ENCODE measurements at regions not wholly inside any gene's neighbourhood (a gene's known extent, or its start where the extent isn't known, plus 50 kb on each side); places are given as distances from the start of the nearest gene placed in this dataset.

DNA sequence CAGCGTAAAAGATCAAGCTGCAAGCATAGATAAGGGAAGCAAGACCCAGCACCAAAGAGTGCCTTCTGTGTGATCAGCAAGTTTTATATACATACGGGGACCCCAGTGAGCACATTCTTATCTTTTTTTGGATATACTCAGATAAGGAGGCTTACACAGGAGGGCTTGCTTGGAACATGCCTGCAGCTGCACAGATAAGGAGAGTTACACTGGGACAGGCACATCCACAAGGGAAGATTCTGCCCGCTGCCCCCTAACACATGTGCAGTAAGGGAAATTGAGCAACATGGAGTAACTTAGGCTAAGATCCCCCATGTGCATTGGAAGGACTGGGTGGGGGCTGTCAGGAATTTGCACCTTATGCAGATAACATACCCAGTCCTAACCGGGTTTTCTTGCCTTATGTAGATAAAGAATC is 1334.8 kb downstream of the MRPL39 start:
- Histone ChIP-seq H3K4me3 (ENCODE audit: low read depth, low read length) (no peak overlapping the region), H3K27ac (ENCODE audit: low read depth, low read length) (no peak overlapping the region), H3K27me3 (ENCODE audit: control insufficient read depth, insufficient read depth, low read length) (no peaks in the 10 kb centered on the region), H3K36me3 (ENCODE audit: control insufficient read depth, insufficient read depth, low read length) (no peaks in the 10 kb centered on the region), H3K4me1 (ENCODE audit: control insufficient read depth, insufficient read depth, low read length) (no peaks in the 10 kb centered on the region), H3K9ac (ENCODE audit: low read length) (no peak overlapping the region), H3K9me3 (ENCODE audit: control insufficient read depth, insufficient read depth, low read depth, low read length) (no peaks in the 10 kb centered on the region)

GRCh38 chr21:24265987-24266386 is 1341.3 kb downstream of the MRPL39 start:
- no peaks in the 10 kb centered on the region for H3K27me3 ChIP-seq (ENCODE audit: control insufficient read depth, insufficient read depth, low read length)
- H3K4me3 ChIP-seq (ENCODE audit: low read depth, low read length), result no peak overlapping the region
- no peaks in the 10 kb centered on the region for H3K36me3 ChIP-seq (ENCODE audit: control insufficient read depth, insufficient read depth, low read length)
- no peak overlapping the region for H3K9ac ChIP-seq (ENCODE audit: low read length)
- no peak overlapping the region for H3K27ac ChIP-seq (ENCODE audit: low read depth, low read length)
- H3K9me3 ChIP-seq (ENCODE audit: control insufficient read depth, insufficient read depth, low read depth, low read length), result no peaks in the 10 kb centered on the region
- no peaks in the 10 kb centered on the region for H3K4me1 ChIP-seq (ENCODE audit: control insufficient read depth, insufficient read depth, low read length)

DNA sequence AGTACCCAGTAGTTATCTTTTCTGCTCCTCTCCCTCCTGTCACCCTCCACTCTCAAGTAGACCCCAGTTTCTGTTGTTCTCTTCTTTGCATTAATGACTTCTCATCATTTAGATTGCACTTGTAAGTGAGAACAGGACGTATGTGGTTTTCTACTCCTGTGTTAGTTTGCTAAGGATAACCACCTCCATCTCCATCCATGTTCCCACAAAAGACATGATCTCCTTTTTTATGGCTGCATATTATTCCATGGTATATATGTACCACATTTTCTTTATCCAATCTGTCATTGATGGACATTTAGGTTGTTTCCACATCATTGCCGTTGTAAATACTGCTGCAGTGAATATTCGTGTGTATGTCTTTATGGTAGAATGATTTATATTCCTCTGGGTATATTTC is 1346.5 kb downstream of the MRPL39 start:
- Histone ChIP-seq H3K9me3 (ENCODE audit: control insufficient read depth, insufficient read depth, low read depth, low read length) (no peaks in the 10 kb centered on the region), H3K4me1 (ENCODE audit: control insufficient read depth, insufficient read depth, low read length) (no peaks in the 10 kb centered on the region), H3K36me3 (ENCODE audit: control insufficient read depth, insufficient read depth, low read length) (no peaks in the 10 kb centered on the region), H3K27ac (ENCODE audit: low read depth, low read length) (no peak overlapping the region), H3K4me3 (ENCODE audit: low read depth, low read length) (no peak overlapping the region), H3K27me3 (ENCODE audit: control insufficient read depth, insufficient read depth, low read length) (no peaks in the 10 kb centered on the region), H3K9ac (ENCODE audit: low read length) (no peak overlapping the region)

GRCh38 chr21:24259241-24259640 is 1348.0 kb downstream of the MRPL39 start:
- H3K4me1 ChIP-seq (ENCODE audit: control insufficient read depth, insufficient read depth, low read length), result no peaks in the 10 kb centered on the region
- H3K9me3 ChIP-seq (ENCODE audit: control insufficient read depth, insufficient read depth, low read depth, low read length), result no peaks in the 10 kb centered on the region
- H3K27me3 ChIP-seq (ENCODE audit: control insufficient read depth, insufficient read depth, low read length), result no peaks in the 10 kb centered on the region
- no peak overlapping the region for H3K9ac ChIP-seq (ENCODE audit: low read length)
- H3K36me3 ChIP-seq (ENCODE audit: control insufficient read depth, insufficient read depth, low read length), result no peaks in the 10 kb centered on the region
- H3K4me3 ChIP-seq (ENCODE audit: low read depth, low read length), result no peak overlapping the region
- H3K27ac ChIP-seq (ENCODE audit: low read depth, low read length), result no peak overlapping the region

GRCh38 chr21:24255591-24255990 is 1351.7 kb downstream of the MRPL39 start:
- Histone ChIP-seq H3K27me3 (ENCODE audit: control insufficient read depth, insufficient read depth, low read length) (no peaks in the 10 kb centered on the region), H3K9ac (ENCODE audit: low read length) (no peak overlapping the region), H3K36me3 (ENCODE audit: control insufficient read depth, insufficient read depth, low read length) (no peaks in the 10 kb centered on the region), H3K4me3 (ENCODE audit: low read depth, low read length) (no peak overlapping the region), H3K27ac (ENCODE audit: low read depth, low read length) (no peak overlapping the region), H3K9me3 (ENCODE audit: control insufficient read depth, insufficient read depth, low read depth, low read length) (no peaks in the 10 kb centered on the region), H3K4me1 (ENCODE audit: control insufficient read depth, insufficient read depth, low read length) (no peaks in the 10 kb centered on the region)

DNA sequence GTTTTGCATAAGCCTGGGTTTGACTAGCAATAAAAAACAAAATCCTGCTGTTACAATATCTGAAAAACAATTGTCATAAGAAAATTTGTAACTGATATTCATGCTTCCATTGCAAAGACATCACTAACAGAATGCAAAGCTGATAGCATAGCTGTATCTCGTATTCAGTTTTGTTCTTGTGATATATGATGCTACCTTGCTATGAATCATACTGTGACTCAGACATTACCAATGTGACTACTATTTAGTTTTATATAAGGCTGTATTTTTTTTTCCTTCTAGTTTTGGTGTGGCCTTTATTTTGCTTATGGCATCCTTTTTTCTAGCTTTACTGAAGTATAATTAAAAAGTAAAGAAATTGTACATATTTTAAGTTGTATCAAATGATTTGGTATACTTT is 1381.8 kb downstream of the MRPL39 start:
- Histone ChIP-seq H3K36me3 (ENCODE audit: control insufficient read depth, insufficient read depth, low read length) (no peaks in the 10 kb centered on the region), H3K4me3 (ENCODE audit: low read depth, low read length) (no peak overlapping the region), H3K9ac (ENCODE audit: low read length) (no peak overlapping the region), H3K27me3 (ENCODE audit: control insufficient read depth, insufficient read depth, low read length) (no peaks in the 10 kb centered on the region), H3K27ac (ENCODE audit: low read depth, low read length) (no peak overlapping the region), H3K4me1 (ENCODE audit: control insufficient read depth, insufficient read depth, low read length) (no peaks in the 10 kb centered on the region), H3K9me3 (ENCODE audit: control insufficient read depth, insufficient read depth, low read depth, low read length) (no peaks in the 10 kb centered on the region)

DNA sequence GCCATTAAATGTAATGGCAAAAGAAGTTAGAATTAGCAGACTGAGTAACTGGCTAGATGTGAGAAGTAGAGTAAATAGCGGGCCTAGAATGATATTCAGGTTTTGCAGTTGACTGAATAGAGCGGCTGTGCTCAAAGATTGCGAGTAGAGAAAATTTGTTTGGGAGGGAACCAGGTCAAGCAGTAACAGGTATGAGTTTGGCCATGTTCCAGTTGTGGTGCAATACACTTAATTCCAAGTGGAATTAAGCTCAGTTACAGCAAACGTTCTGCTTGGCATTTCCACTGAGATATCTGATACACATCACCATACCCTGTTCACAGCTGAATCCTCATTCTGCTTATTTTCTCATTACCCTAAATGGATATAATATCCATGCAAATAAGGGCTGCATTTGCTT is 1382.9 kb downstream of the MRPL39 start:
- H3K27ac ChIP-seq (ENCODE audit: low read depth, low read length), result no peak overlapping the region
- no peaks in the 10 kb centered on the region for H3K36me3 ChIP-seq (ENCODE audit: control insufficient read depth, insufficient read depth, low read length)
- no peaks in the 10 kb centered on the region for H3K9me3 ChIP-seq (ENCODE audit: control insufficient read depth, insufficient read depth, low read depth, low read length)
- no peak overlapping the region for H3K4me3 ChIP-seq (ENCODE audit: low read depth, low read length)
- no peaks in the 10 kb centered on the region for H3K4me1 ChIP-seq (ENCODE audit: control insufficient read depth, insufficient read depth, low read length)
- H3K9ac ChIP-seq (ENCODE audit: low read length), result no peak overlapping the region
- H3K27me3 ChIP-seq (ENCODE audit: control insufficient read depth, insufficient read depth, low read length), result no peaks in the 10 kb centered on the region

DNA sequence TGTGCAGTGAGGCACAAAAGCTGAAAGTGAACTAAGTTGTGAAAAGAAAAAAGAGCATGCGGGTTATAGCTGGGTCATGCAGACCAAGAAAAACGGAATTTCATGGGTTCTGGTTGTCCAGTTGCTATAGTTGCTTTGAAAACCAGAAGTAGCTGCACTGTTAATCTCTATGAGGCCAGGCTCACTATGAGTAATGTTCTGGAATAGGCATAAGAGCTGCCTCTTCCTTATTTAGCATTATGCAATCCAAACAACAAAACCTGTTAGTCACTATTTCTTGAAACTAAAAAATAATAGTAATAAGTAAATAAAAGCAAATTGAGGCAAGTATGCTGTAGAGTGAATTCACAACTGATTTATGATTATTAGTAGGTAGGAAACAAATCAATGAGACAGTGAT is 1383.7 kb downstream of the MRPL39 start:
- Histone ChIP-seq H3K9ac (ENCODE audit: low read length) (no peak overlapping the region), H3K36me3 (ENCODE audit: control insufficient read depth, insufficient read depth, low read length) (no peaks in the 10 kb centered on the region), H3K4me1 (ENCODE audit: control insufficient read depth, insufficient read depth, low read length) (no peaks in the 10 kb centered on the region), H3K27ac (ENCODE audit: low read depth, low read length) (no peak overlapping the region), H3K4me3 (ENCODE audit: low read depth, low read length) (no peak overlapping the region), H3K27me3 (ENCODE audit: control insufficient read depth, insufficient read depth, low read length) (no peaks in the 10 kb centered on the region), H3K9me3 (ENCODE audit: control insufficient read depth, insufficient read depth, low read depth, low read length) (0 out of 2 replicates have a peak, but pooled peaks cover 2% of the 10 kb centered on the region)

DNA sequence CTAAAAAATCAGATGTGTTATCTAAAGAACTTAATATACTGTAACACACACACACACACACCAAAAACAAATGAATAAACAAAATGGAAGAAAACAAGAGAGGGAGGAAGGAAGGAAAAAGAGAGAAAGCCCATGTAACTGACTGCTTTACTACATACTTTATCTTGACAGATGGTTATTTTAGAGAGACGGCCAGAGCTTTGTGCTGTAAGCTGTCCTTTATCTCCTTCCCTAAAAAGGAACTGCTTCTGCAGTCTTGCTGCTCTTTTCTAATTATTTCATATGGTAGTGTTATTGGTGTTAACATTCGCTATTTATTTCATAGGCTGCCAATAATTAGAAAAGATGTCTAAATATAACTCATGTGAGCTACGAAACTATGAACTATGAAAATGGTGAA is 1384.6 kb downstream of the MRPL39 start:
- Histone ChIP-seq H3K9me3 (ENCODE audit: control insufficient read depth, insufficient read depth, low read depth, low read length) (0 out of 2 replicates have a peak, but pooled peaks cover 2% of the 10 kb centered on the region), H3K27me3 (ENCODE audit: control insufficient read depth, insufficient read depth, low read length) (no peaks in the 10 kb centered on the region), H3K27ac (ENCODE audit: low read depth, low read length) (no peak overlapping the region), H3K4me1 (ENCODE audit: control insufficient read depth, insufficient read depth, low read length) (no peaks in the 10 kb centered on the region), H3K36me3 (ENCODE audit: control insufficient read depth, insufficient read depth, low read length) (no peaks in the 10 kb centered on the region), H3K9ac (ENCODE audit: low read length) (no peak overlapping the region), H3K4me3 (ENCODE audit: low read depth, low read length) (no peak overlapping the region)

GRCh38 chr21:24220446-24220845 is 1386.8 kb downstream of the MRPL39 start:
- Histone ChIP-seq H3K27ac (ENCODE audit: low read depth, low read length) (no peak overlapping the region), H3K4me3 (ENCODE audit: low read depth, low read length) (no peak overlapping the region), H3K27me3 (ENCODE audit: control insufficient read depth, insufficient read depth, low read length) (no peaks in the 10 kb centered on the region), H3K9me3 (ENCODE audit: control insufficient read depth, insufficient read depth, low read depth, low read length) (0 out of 2 replicates have a peak, but pooled peaks cover 2% of the 10 kb centered on the region), H3K4me1 (ENCODE audit: control insufficient read depth, insufficient read depth, low read length) (no peaks in the 10 kb centered on the region), H3K9ac (ENCODE audit: low read length) (no peak overlapping the region), H3K36me3 (ENCODE audit: control insufficient read depth, insufficient read depth, low read length) (no peaks in the 10 kb centered on the region)

DNA sequence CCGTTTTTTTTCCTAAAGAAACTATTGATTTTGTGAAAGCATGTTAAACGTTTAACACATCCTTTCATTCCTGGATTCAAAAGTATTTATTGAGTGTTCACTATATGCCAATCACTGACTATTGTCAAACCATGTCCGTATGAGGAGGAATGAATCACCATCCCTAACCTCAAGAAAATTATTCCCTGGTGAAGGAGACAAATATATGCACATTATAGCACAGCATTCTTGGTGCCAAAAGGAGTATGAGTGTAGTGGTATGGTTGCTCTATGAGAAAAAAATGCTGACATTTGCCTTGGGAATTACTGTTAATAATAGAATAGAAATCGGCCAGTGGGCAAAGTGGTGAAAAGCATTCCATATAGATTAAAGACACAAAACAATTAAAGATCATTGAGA is 1390.1 kb downstream of the MRPL39 start:
- no peaks in the 10 kb centered on the region for H3K36me3 ChIP-seq (ENCODE audit: control insufficient read depth, insufficient read depth, low read length)
- H3K27ac ChIP-seq (ENCODE audit: low read depth, low read length), result no peak overlapping the region
- H3K9ac ChIP-seq (ENCODE audit: low read length), result no peak overlapping the region
- H3K4me3 ChIP-seq (ENCODE audit: low read depth, low read length), result no peak overlapping the region
- H3K9me3 ChIP-seq (ENCODE audit: control insufficient read depth, insufficient read depth, low read depth, low read length), result 0 out of 2 replicates have a peak, but pooled peaks cover 2% of the 10 kb centered on the region
- no peaks in the 10 kb centered on the region for H3K27me3 ChIP-seq (ENCODE audit: control insufficient read depth, insufficient read depth, low read length)
- no peaks in the 10 kb centered on the region for H3K4me1 ChIP-seq (ENCODE audit: control insufficient read depth, insufficient read depth, low read length)

- Histone ChIP-seq H3K4me3 (ENCODE audit: low read depth, low read length) (no peak overlapping the region), H3K9me3 (ENCODE audit: control insufficient read depth, insufficient read depth, low read depth, low read length) (no peaks in the 10 kb centered on the region; the same call in 1 of the 2 replicates), H3K9ac (ENCODE audit: low read length) (no peak overlapping the region), H3K4me1 (ENCODE audit: control insufficient read depth, insufficient read depth, low read length) (no peaks in the 10 kb centered on the region), H3K27ac (ENCODE audit: low read depth, low read length) (no peak overlapping the region), H3K36me3 (ENCODE audit: control insufficient read depth, insufficient read depth, low read length) (no peaks in the 10 kb centered on the region), H3K27me3 (ENCODE audit: control insufficient read depth, insufficient read depth, low read length) (no peaks in the 10 kb centered on the region)
These were observed 1397.2 kb downstream of the MRPL39 start for GRCh38 chr21:24210130-24210529.

Data from HUES6 (cell line).